IMR-90 (cell line): ENCODE measurements at regions not wholly inside any gene's neighbourhood (a gene's known extent, or its start where the extent isn't known, plus 50 kb on each side); places are given as distances from the start of the nearest gene placed in this dataset.

Experiments used
- ATAC-seq: fragments of 200-7000 bp; cut with Tn5 transposase; 2 replicates; pipeline ENCODE4 v1.9.1; 2020; ENCODE audit warnings: low read depth, mild to moderate bottlenecking, moderate library complexity
- BruUV-seq: library from RNA; stranded (reverse); fragments of 400-500 nt; replicated peaks from 2 replicates; lab custom pipeline; 2021; lab: Mats Ljungman, UMichigan
- CTCF ChIA-PET: fragments of 300-600 bp; formaldehyde crosslinking; extraction: SDS; loops from one replicate; lab custom pipeline; 2021; ENCODE audit warnings: antibody characterized with exemption; lab: Yijun Ruan, JAX
- POLR2A ChIA-PET: fragments of 300-600 bp; sonication (Branson Sonifier 250); formaldehyde crosslinking; loops from one replicate; lab custom pipeline; 2022; ENCODE audit warnings: antibody characterized with exemption; ENCODE audit not compliant: unreplicated experiment; lab: Charles Lee
- DNase-seq: peaks from one replicate; pipeline ENCODE4 v3.0.0; 2013
- H2AFZ ChIP-seq: replicated peaks from 2 replicates; pipeline ENCODE3; 2013; ENCODE audit warnings: low read length, mild to moderate bottlenecking; ENCODE audit not compliant: poor library complexity
- H2AK5ac ChIP-seq: 2 replicates; pipeline ENCODE4 v1.6.1; 2013; ENCODE audit warnings: low read depth, low read length, inconsistent platforms
- H2AK9ac ChIP-seq: replicated peaks from 2 replicates; pipeline ENCODE3; 2013; ENCODE audit warnings: mild to moderate bottlenecking, low read depth, low read length, moderate library complexity; ENCODE audit not compliant: poor library complexity
- H2BK120ac ChIP-seq: 2 replicates; pipeline ENCODE4 v1.6.1; 2013; ENCODE audit warnings: low read depth, low read length, inconsistent platforms
- H2BK15ac ChIP-seq: 3 replicates; pipeline ENCODE4 v1.6.1; 2013; ENCODE audit warnings: low read depth, low read length, inconsistent platforms
- H2BK20ac ChIP-seq: 2 replicates; pipeline ENCODE4 v1.6.1; 2013; ENCODE audit warnings: low read depth, mild to moderate bottlenecking, inconsistent platforms, low read length, moderate library complexity
- H2BK5ac ChIP-seq: 2 replicates; pipeline ENCODE4 v1.6.1; 2013; ENCODE audit warnings: mild to moderate bottlenecking, low read depth, low read length, inconsistent platforms; ENCODE audit not compliant: poor library complexity, severe bottlenecking
- H3K14ac ChIP-seq: replicated peaks from 2 replicates; pipeline ENCODE4 v1.6.1; 2013; ENCODE audit warnings: low read depth, low read length, inconsistent platforms
- H3K18ac ChIP-seq: 2 replicates; pipeline ENCODE4 v1.6.1; 2013; ENCODE audit warnings: low read depth, low read length, control low read depth
- H3K23ac ChIP-seq: 2 replicates; pipeline ENCODE4 v1.6.1; 2013; ENCODE audit warnings: low read depth, low read length, inconsistent platforms
- H3K27ac ChIP-seq: 2 replicates; pipeline ENCODE4 v1.5.1; 2013; ENCODE audit warnings: mild to moderate bottlenecking, control low read depth, low read length; ENCODE audit not compliant: insufficient read depth
- H3K27me3 ChIP-seq: 2 replicates; pipeline ENCODE4 v1.6.1; 2013; ENCODE audit warnings: low read length; ENCODE audit not compliant: control insufficient read depth, insufficient read depth
- H3K36me3 ChIP-seq: 2 replicates; pipeline ENCODE4 v1.6.1; 2013; ENCODE audit warnings: low read length, mixed read lengths; ENCODE audit not compliant: control insufficient read depth, insufficient read depth
- H3K4ac ChIP-seq: 2 replicates; pipeline ENCODE4 v1.6.1; 2013; ENCODE audit warnings: low read depth, low read length, inconsistent platforms
- H3K4me1 ChIP-seq: 2 replicates; pipeline ENCODE4 v1.6.1; 2013; ENCODE audit warnings: low read length, mixed read lengths; ENCODE audit not compliant: control insufficient read depth, insufficient read depth
- H3K4me2 ChIP-seq: 2 replicates; pipeline ENCODE4 v1.6.1; 2013; ENCODE audit warnings: low read depth, mild to moderate bottlenecking, control low read depth, low read length, moderate library complexity
- H3K4me3 ChIP-seq: 2 replicates; pipeline ENCODE4 v1.5.1; 2013; ENCODE audit warnings: low read depth, mild to moderate bottlenecking, control low read depth, low read length, moderate library complexity; ENCODE audit not compliant: insufficient read depth
- H3K56ac ChIP-seq: 2 replicates; pipeline ENCODE4 v1.6.1; 2013; ENCODE audit warnings: low read length, inconsistent platforms; ENCODE audit not compliant: insufficient read depth; ENCODE audit errors: extremely low read depth
- H3K79me1 ChIP-seq, 2 experiments: 2 replicates each; pipeline ENCODE4 v1.6.1; 2013; ENCODE audit warnings: low read length in 2 of 2, inconsistent platforms in 1 of 2, low read depth in 1 of 2
- H3K9ac ChIP-seq: 2 replicates; pipeline ENCODE4 v1.6.1; 2013; ENCODE audit warnings: low read depth, low read length, control low read depth
- H3K9me1 ChIP-seq: 2 replicates; pipeline ENCODE4 v1.6.1; 2013; ENCODE audit warnings: low read length, inconsistent platforms; ENCODE audit not compliant: insufficient read depth
- H3K9me3 ChIP-seq: 2 replicates; pipeline ENCODE4 v1.6.1; 2013; ENCODE audit warnings: low read length; ENCODE audit not compliant: control insufficient read depth, insufficient read depth
- H4K20me1 ChIP-seq: 2 replicates; pipeline ENCODE4 v1.6.1; 2013; ENCODE audit warnings: low read length, inconsistent platforms; ENCODE audit not compliant: insufficient read depth
- H4K5ac ChIP-seq: 2 replicates; pipeline ENCODE4 v1.6.1; 2013; ENCODE audit warnings: mild to moderate bottlenecking, low read depth, low read length, control low read depth
- H4K8ac ChIP-seq, 2 experiments: 2 replicates each; pipeline ENCODE4 v1.6.1; 2013; ENCODE audit warnings: low read depth in 2 of 2, low read length in 2 of 2, control low read depth in 1 of 2, inconsistent platforms in 1 of 2
- H4K91ac ChIP-seq: 2 replicates; pipeline ENCODE4 v1.6.1; 2013; ENCODE audit warnings: low read depth, low read length, inconsistent platforms; ENCODE audit not compliant: insufficient read depth
- ELK1 ChIP-seq: fragments of 150-350 bp; IDR thresholded peaks from 2 replicates; pipeline ENCODE4 v1.6.1; 2016; ENCODE audit warnings: low read depth, mild to moderate bottlenecking, low read length, moderate library complexity, borderline replicate concordance
- WGBS, 2 experiments: methylation state at CpG; one replicate each; pipeline versions ENCODE4 v1.1.5 to v1.1.7; 2013; ENCODE audit warnings: missing lambda C conversion rate in 2 of 2; ENCODE audit not compliant: insufficient read length in 1 of 2; ENCODE audit errors: extremely low coverage in 2 of 2; 5-methylcytosine and 5-hydroxymethylcytosine counted together
- dilution Hi-C: fragments of 300-500 bp; cut with HindIII; formaldehyde crosslinking; loops from one replicate; pipeline ENCODE4 v1.14.3; 2018; ENCODE audit warnings: low sequenced_read_pairs; ENCODE audit not compliant: unreplicated experiment
- in situ Hi-C: fragments of 300-500 bp; cut with MboI; formaldehyde crosslinking; loops from 3 replicates; pipeline ENCODE4 v1.14.3; 2019; ENCODE audit warnings: low sequenced_read_pairs, inconsistent platforms, mixed read lengths
- intact Hi-C: fragments of 100-400 bp; cut with micrococcal nuclease; formaldehyde crosslinking; loops from 2 replicates; pipeline ENCODE4 v1.10.0; 2022

- Histone ChIP-seq H3K4ac (no peak overlapping the region), H3K14ac (no peak overlapping the region), H2BK5ac (no peak overlapping the region), H2BK20ac (no peak overlapping the region), H3K4me1 (no peaks in the 10 kb centered on the region), H2BK120ac (no peak overlapping the region), H3K56ac (no peak overlapping the region), H4K8ac (no peak overlapping the region), H3K27me3 (peaks cover 32% of the 10 kb centered on the region), H4K91ac (no peak overlapping the region), H3K4me3 (no peak overlapping the region), H3K79me1 (no peaks in the 10 kb centered on the region), H3K18ac (no peak overlapping the region), H3K4me2 (no peak overlapping the region), H3K9me3 (0 out of 2 replicates have a peak, but pooled peaks cover 3% of the 10 kb centered on the region), H3K9ac (no peak overlapping the region), H2AK5ac (no peak overlapping the region), H3K36me3 (no peaks in the 10 kb centered on the region), H3K9me1 (no peaks in the 10 kb centered on the region), H4K20me1 (no peaks in the 10 kb centered on the region), H2AK9ac (no peak overlapping the region), H3K23ac (no peak overlapping the region), H2AFZ (no peak overlapping the region), H3K27ac (no peak overlapping the region), H2BK15ac (no peak overlapping the region), H4K5ac (no peak overlapping the region)
- dilution Hi-C loops, result no loop called here
- ChIA-PET POLR2A (no interaction called here), CTCF (no interaction called here)
- TF ChIP-seq ELK1, result no peak
- no TSS peak for BruUV-seq
- no peak for DNase-seq
- no peak for ATAC-seq
- in situ Hi-C loops, result no loop called here
- WGBS, 2 experiments, result no CpG with 5 or more reads among the region's 6 CpGs
- intact Hi-C loops, result no loop called here
These were observed 395.1 kb downstream of the SEC14L1 start for GRCh38 chr17:77535892-77536291.
